CD4-positive, alpha-beta memory T cell (primary cell): ENCODE measurements at regions not wholly inside any gene's neighbourhood (a gene's known extent, or its start where the extent isn't known, plus 50 kb on each side); places are given as distances from the start of the nearest gene placed in this dataset.

Experiments used
- CTCF ChIA-PET: fragments of 350-600 bp; sonication (Branson Sonifier 250); formaldehyde crosslinking; loops from one replicate; lab custom pipeline; 2021; ENCODE audit warnings: inconsistent platforms; ENCODE audit not compliant: partially characterized antibody; lab: Charles Lee
- POLR2A ChIA-PET: fragments of 350-600 bp; sonication (Branson Sonifier 250); formaldehyde crosslinking; loops from one replicate; lab custom pipeline; 2021; ENCODE audit not compliant: partially characterized antibody; lab: Charles Lee
- DNase-seq, 5 donors: peaks; one replicate each; pipeline versions ENCODE4 v3.0.0 to v3.0.0-alpha.2; 2020 to 2022; ENCODE audit warnings: mixed read lengths in 1 of 5
- H3K27ac ChIP-seq: one replicate; pipeline ENCODE4 v1.7.0; 2013; ENCODE audit warnings: low read depth, low read length
- H3K27me3 ChIP-seq: 2 replicates; pipeline ENCODE4 v1.7.0; 2013; ENCODE audit warnings: mild to moderate bottlenecking, low read length, moderate library complexity; ENCODE audit not compliant: insufficient read depth
- H3K36me3 ChIP-seq: 2 replicates; pipeline ENCODE4 v1.7.0; 2013; ENCODE audit warnings: mild to moderate bottlenecking, low read length, moderate library complexity; ENCODE audit not compliant: insufficient read depth
- H3K4me1 ChIP-seq: 2 replicates; pipeline ENCODE4 v1.7.0; 2013; ENCODE audit warnings: mild to moderate bottlenecking, low read length, moderate library complexity; ENCODE audit not compliant: insufficient read depth
- H3K4me3 ChIP-seq, 2 donors: one replicate each; pipeline ENCODE4 v1.7.0; 2013; ENCODE audit warnings: low read length in 2 of 2, mild to moderate bottlenecking in 1 of 2
- H3K9me3 ChIP-seq, 2 donors: one replicate each; pipeline ENCODE4 v1.7.0; 2013; ENCODE audit warnings: low read length in 2 of 2, control low read depth in 1 of 2; ENCODE audit not compliant: control insufficient read depth in 1 of 2
- H3K27ac Mint-ChIP-seq, 7 donors: one replicate each; pipeline ENCODE4 v1.8.0; 2020 to 2021; ENCODE audit warnings: mixed read lengths in 7 of 7, mild to moderate bottlenecking in 6 of 7, inconsistent platforms in 3 of 7, moderate library complexity in 3 of 7
- H3K27me3 Mint-ChIP-seq, 2 donors: one replicate each; pipeline ENCODE4 v1.8.0; 2020 to 2021; ENCODE audit warnings: mixed read lengths in 2 of 2
- H3K36me3 Mint-ChIP-seq, 2 donors: one replicate each; pipeline ENCODE4 v1.8.0; 2020 to 2021; ENCODE audit warnings: mixed read lengths in 2 of 2, inconsistent platforms in 1 of 2, mild to moderate bottlenecking in 1 of 2
- H3K4me1 Mint-ChIP-seq, 4 donors: one replicate each; pipeline ENCODE4 v1.8.0; 2020 to 2021; ENCODE audit warnings: mixed read lengths in 4 of 4, mild to moderate bottlenecking in 1 of 4
- H3K4me3 Mint-ChIP-seq, 8 donors: one replicate each; pipeline ENCODE4 v1.8.0; 2020 to 2021; ENCODE audit warnings: mixed read lengths in 8 of 8, mild to moderate bottlenecking in 7 of 8, moderate library complexity in 6 of 8, inconsistent platforms in 3 of 8
- H3K9me3 Mint-ChIP-seq, 8 donors: one replicate each; pipeline ENCODE4 v1.8.0; 2020 to 2021; ENCODE audit warnings: mixed read lengths in 8 of 8, mild to moderate bottlenecking in 5 of 8, inconsistent platforms in 3 of 8, moderate library complexity in 1 of 8
- intact Hi-C: fragments of 100-400 bp; cut with micrococcal nuclease; formaldehyde crosslinking; loops from one replicate; pipeline ENCODE4 v1.15.1; 2023

DNA sequence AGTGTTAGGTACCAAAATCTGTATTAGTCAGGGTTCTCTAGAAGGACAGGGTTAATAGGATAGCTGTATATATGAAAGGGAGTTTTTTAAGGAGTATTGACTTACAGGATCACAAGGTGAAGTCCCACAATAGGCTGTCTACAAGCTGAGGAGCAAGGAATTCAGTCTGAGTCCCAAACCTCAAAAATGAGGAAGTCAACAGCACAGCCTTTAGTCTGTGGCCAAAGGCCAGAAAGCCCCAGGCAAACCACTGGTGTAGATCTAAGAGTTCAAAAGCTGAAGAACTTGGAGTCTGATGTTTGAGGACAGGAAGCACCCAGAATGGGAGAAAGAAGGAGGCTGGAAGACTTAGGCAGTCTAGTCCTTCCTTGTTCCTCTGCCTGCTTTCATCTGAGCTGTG, 487.5 kb upstream of the CHRM3 start:
- POLR2A ChIA-PET, result no interaction called here

DNA sequence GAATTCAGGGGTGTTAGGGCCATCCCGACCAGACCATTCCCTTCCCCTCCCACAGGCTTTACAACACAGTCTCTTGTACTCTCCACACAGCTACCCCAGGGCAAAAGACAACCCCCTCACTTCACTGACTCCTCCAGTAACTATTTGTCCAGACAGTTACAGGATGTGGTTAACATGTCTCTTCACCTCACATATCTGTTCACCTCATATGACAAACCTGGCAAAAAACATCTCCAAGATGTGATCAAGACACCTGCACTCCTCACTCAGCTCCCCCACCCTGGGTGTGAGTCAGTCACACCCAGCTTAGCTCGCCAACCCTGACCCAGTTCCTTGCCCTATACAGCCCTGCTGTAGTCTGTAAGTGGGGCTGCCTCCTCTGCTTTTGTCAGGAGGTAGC, 490.5 kb upstream of the CHRM3 start:
- Mint-ChIP-seq H3K4me3 (no peak overlapping the region), H3K36me3 (no peaks in the 10 kb centered on the region), H3K4me1 (no peaks in the 10 kb centered on the region), H3K9me3 (peaks cover 3 to 19% (median 10%) of the 10 kb centered on the region in 8 donors), H3K27ac (no peak overlapping the region), H3K27me3 (no peaks in the 10 kb centered on the region)
- Histone ChIP-seq H3K27ac (no peak overlapping the region), H3K4me1 (no peaks in the 10 kb centered on the region), H3K27me3 (no peaks in the 10 kb centered on the region), H3K36me3 (no peaks in the 10 kb centered on the region), H3K9me3 (no peaks in the 10 kb centered on the region), H3K4me3 (no peak overlapping the region)
- CTCF ChIA-PET, result no interaction called here
- POLR2A ChIA-PET, result no interaction called here
- intact Hi-C loops, result no loop called here
- no peak for DNase-seq

More for the DNA sequence above, 487.5 kb upstream of the CHRM3 start:
- Mint-ChIP-seq H3K4me1 (no peaks in the 10 kb centered on the region), H3K36me3 (no peaks in the 10 kb centered on the region), H3K9me3 (peaks cover 6 to 39% (median 17%) of the 10 kb centered on the region in 8 donors), H3K27ac (no peak overlapping the region), H3K4me3 (no peak overlapping the region), H3K27me3 (no peaks in the 10 kb centered on the region)
- H3K4me3 ChIP-seq, result no peak overlapping the region
- no peaks in the 10 kb centered on the region for H3K27me3 ChIP-seq
- CTCF ChIA-PET, result no interaction called here
- H3K9me3 ChIP-seq, result no peaks in the 10 kb centered on the region
- H3K27ac ChIP-seq, result no peak overlapping the region
- intact Hi-C loops, result no loop called here
- H3K4me1 ChIP-seq, result no peaks in the 10 kb centered on the region
- no peak for DNase-seq
- no peaks in the 10 kb centered on the region for H3K36me3 ChIP-seq

DNA sequence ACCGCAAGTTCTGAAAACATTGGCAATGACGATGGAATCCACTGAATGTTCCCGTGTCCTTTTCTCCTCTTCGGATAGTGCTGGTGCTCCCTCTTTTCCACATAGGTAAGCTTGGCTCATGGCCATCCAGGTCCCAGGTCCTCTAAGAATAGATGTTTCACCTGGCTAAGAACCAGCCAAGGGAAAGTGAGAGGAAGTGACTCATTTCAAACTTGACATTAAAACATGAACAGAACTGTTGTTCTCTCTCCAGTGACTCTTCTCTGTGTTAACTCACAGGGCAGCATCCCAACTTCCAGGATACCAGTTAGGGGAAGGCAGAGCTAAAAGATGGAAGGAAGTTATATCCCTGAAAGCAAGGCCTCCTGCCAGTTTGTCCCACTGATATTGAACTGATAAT, 493.8 kb upstream of the CHRM3 start:
- Mint-ChIP-seq H3K27ac (no peak overlapping the region), H3K4me3 (no peak overlapping the region), H3K27me3 (no peaks in the 10 kb centered on the region), H3K9me3 (peaks cover under 1 to 15% (median 3%) of the 10 kb centered on the region in 8 donors), H3K4me1 (no peaks in the 10 kb centered on the region), H3K36me3 (no peaks in the 10 kb centered on the region)
- CTCF ChIA-PET, result no interaction called here
- H3K4me1 ChIP-seq, result no peaks in the 10 kb centered on the region
- H3K4me3 ChIP-seq, result no peak overlapping the region
- H3K9me3 ChIP-seq, result no peaks in the 10 kb centered on the region
- intact Hi-C loops, result no loop called here
- no peaks in the 10 kb centered on the region for H3K36me3 ChIP-seq
- POLR2A ChIA-PET, result no interaction called here
- no peak for DNase-seq
- H3K27me3 ChIP-seq, result no peaks in the 10 kb centered on the region
- no peak overlapping the region for H3K27ac ChIP-seq

DNA sequence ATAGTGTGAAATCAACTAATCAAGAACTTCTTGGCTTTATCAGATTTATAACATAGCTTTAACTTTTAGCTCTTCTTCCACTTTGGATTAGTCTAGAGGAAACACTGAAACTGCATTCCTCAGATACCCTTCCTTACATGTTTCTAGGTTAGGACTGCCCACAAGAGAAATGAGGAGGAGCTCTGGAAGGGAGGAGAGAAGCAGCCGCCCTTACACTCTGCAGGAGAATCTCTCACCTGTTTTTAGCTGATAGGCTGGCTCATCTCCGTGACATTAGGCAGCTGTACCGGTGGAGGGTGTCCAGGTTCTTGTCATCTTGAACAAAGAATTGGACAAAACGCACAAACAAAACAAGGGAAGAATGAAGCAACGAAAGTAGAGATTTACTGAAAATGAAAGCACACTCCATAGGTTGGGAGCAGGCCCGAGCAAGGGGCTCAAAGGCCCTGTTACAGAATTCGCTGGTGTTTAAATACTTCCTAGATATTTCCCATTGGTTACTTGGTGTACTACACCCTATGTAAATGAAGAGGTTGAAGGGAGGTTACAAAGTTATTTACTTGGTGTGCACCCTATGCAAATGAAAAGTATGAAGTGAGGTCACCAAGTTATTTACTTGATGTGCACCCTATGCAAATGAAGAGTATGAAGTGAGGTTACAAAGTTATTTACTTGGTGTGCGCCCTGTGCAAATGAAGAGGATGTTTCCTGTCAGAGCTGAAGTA, 524.9 kb upstream of the CHRM3 start:
- no peak overlapping the region for H3K27ac Mint-ChIP-seq
- Histone ChIP-seq H3K4me3 (no peak overlapping the region), H3K9me3 (no peaks in the 10 kb centered on the region), H3K36me3 (no peaks in the 10 kb centered on the region), H3K4me1 (no peaks in the 10 kb centered on the region), H3K27ac (no peak overlapping the region), H3K27me3 (no peaks in the 10 kb centered on the region)
- peaks cover 0 to 12% (median 4%) of the 10 kb centered on the region in 8 donors for H3K9me3 Mint-ChIP-seq
- H3K27me3 Mint-ChIP-seq, result no peaks in the 10 kb centered on the region
- CTCF ChIA-PET, result no interaction called here
- H3K4me1 Mint-ChIP-seq, result no peaks in the 10 kb centered on the region
- DNase-seq, result no peak
- intact Hi-C loops, result no loop called here
- POLR2A ChIA-PET, result no interaction called here
- no peak overlapping the region for H3K4me3 Mint-ChIP-seq
- H3K36me3 Mint-ChIP-seq, result no peaks in the 10 kb centered on the region

DNA sequence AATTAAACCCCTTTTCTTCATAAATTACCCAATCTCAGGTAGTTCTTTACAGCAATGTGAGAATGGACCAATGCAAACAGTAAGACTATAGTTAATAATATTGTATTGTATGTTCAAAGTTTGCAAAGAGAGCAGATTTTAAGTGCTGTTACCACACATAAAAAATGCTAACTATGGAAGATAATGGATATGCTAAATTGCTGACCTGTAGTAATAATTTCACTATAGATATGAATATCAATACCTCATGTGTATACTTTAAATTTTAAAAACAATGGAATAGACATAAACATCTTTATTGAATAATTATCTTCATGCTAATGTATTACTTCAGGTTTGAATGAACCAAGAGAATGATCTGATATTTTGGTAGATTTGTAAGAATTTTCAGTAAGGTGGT, 552.4 kb upstream of the CHRM3 start:
- H3K27me3 Mint-ChIP-seq, result no peaks in the 10 kb centered on the region
- H3K36me3 Mint-ChIP-seq, result no peaks in the 10 kb centered on the region
- no peak overlapping the region for H3K4me3 ChIP-seq
- no peaks in the 10 kb centered on the region for H3K4me1 Mint-ChIP-seq
- H3K27ac Mint-ChIP-seq, result no peak overlapping the region
- intact Hi-C loops, result no loop called here
- H3K4me3 Mint-ChIP-seq, result no peak overlapping the region
- ChIA-PET CTCF (no interaction called here), POLR2A (no interaction called here)
- peaks cover 7 to 26% (median 14%) of the 10 kb centered on the region in 8 donors for H3K9me3 Mint-ChIP-seq
- no peak for DNase-seq
- H3K36me3 ChIP-seq, result no peaks in the 10 kb centered on the region
- no peaks in the 10 kb centered on the region for H3K9me3 ChIP-seq
- no peaks in the 10 kb centered on the region for H3K27me3 ChIP-seq
- no peaks in the 10 kb centered on the region for H3K4me1 ChIP-seq
- no peak overlapping the region for H3K27ac ChIP-seq

DNA sequence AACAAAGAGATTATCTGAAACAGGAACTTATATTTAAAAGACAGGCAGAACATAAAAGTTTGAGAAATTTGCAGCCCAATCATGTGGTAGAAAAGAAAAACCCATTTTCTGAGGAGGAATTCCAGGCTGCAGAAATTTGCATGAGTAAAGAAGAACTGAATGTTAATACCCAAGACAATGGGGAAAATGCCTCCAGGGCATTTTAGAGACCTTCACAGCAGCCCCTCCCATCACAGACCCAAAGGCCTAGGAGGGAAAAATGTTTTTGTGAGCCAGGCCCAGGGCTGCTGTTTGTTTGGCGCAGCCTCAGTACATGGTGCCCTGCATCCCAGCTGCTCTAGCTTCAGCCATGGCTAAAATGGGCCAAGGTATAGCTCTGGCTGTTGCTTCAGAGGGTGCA, 554.3 kb upstream of the CHRM3 start:
- intact Hi-C loops, result no loop called here

DNA sequence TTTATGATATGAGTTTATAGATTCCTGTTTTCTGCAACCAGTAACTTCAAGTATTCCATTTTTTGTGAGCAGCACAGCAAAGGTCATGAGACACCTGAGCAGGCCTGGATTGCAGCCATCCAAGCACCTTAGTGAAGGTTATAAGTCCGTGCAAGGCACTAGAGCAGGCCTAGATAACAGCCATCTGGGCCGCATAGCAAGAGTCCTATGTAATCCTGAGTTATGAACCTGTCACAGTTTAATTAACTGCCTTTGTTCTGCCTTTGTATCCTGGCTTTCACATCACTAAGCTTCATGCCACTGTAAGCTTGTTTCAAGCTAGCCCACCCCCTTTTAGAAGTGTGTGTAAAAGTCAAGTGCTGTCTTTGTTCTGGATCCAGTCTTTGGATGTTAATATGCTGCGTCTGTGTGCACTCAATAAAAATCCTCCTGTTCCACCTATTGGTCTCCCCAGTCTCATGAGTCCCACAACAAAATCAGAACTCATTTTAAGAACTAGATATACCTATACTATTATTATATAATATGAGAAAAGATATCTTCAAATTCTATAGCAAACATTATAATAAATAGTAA, 556.2 kb upstream of the CHRM3 start:
- ChIA-PET POLR2A (no interaction called here), CTCF (no interaction called here)
- Mint-ChIP-seq H3K27ac (no peak overlapping the region), H3K27me3 (no peaks in the 10 kb centered on the region), H3K4me1 (no peaks in the 10 kb centered on the region), H3K36me3 (no peaks in the 10 kb centered on the region), H3K9me3 (peaks cover 6 to 31% (median 17%) of the 10 kb centered on the region in 8 donors), H3K4me3 (no peak overlapping the region)
- intact Hi-C loops, result no loop called here
- no peak overlapping the region for H3K27ac ChIP-seq
- no peak overlapping the region for H3K4me3 ChIP-seq
- H3K9me3 ChIP-seq, result no peaks in the 10 kb centered on the region
- H3K27me3 ChIP-seq, result no peaks in the 10 kb centered on the region
- H3K36me3 ChIP-seq, result no peaks in the 10 kb centered on the region
- no peaks in the 10 kb centered on the region for H3K4me1 ChIP-seq
- DNase-seq, result no peak

More for the DNA sequence above, 554.3 kb upstream of the CHRM3 start:
- no peaks in the 10 kb centered on the region for H3K36me3 ChIP-seq
- H3K9me3 Mint-ChIP-seq, result peaks cover 9 to 34% (median 18%) of the 10 kb centered on the region in 8 donors
- ChIA-PET POLR2A (no interaction called here), CTCF (no interaction called here)
- no peak overlapping the region for H3K4me3 Mint-ChIP-seq
- no peak for DNase-seq
- no peak overlapping the region for H3K4me3 ChIP-seq
- H3K4me1 Mint-ChIP-seq, result no peaks in the 10 kb centered on the region
- H3K36me3 Mint-ChIP-seq, result no peaks in the 10 kb centered on the region
- no peaks in the 10 kb centered on the region for H3K4me1 ChIP-seq
- no peak overlapping the region for H3K27ac Mint-ChIP-seq
- no peak overlapping the region for H3K27ac ChIP-seq
- no peaks in the 10 kb centered on the region for H3K27me3 ChIP-seq
- H3K27me3 Mint-ChIP-seq, result no peaks in the 10 kb centered on the region
- H3K9me3 ChIP-seq, result no peaks in the 10 kb centered on the region
